Fibroblast of mammary gland (primary cell): ENCODE measurements at regions not wholly inside any gene's neighbourhood (a gene's known extent, or its start where the extent isn't known, plus 50 kb on each side); places are given as distances from the start of the nearest gene placed in this dataset.

Source experiments
- DNase-seq: peaks from one replicate; pipeline ENCODE4 v3.0.0-alpha.2; 2010; ENCODE audit warnings: low read depth
- H3K4me3 ChIP-seq: 2 replicates; pipeline ENCODE4 v1.5.1; 2011; ENCODE audit warnings: low read depth, mild to moderate bottlenecking, low read length, moderate library complexity; ENCODE audit not compliant: control insufficient read depth
- CTCF ChIP-seq: conservative IDR thresholded peaks from 2 replicates; pipeline ENCODE4 v1.5.1; 2011; ENCODE audit warnings: low read depth, low read length, inconsistent platforms; ENCODE audit not compliant: control insufficient read depth, insufficient read depth

GRCh38 chr18:1496096-1496495, 591.4 kb downstream of the ADCYAP1 start:
- H3K4me3 ChIP-seq = no peak overlapping the region
- DNase-seq = no peak
- no peak for TF ChIP-seq CTCF

- no peak for DNase-seq
- H3K4me3 ChIP-seq = no peak overlapping the region
- no peak for TF ChIP-seq CTCF
Measured at GRCh38 chr18:1498216-1498615, 593.5 kb downstream of the ADCYAP1 start.

GRCh38 chr18:1499265-1499664, 594.6 kb downstream of the ADCYAP1 start:
- no peak overlapping the region for H3K4me3 ChIP-seq
- DNase-seq = no peak
- TF ChIP-seq CTCF = no peak

GRCh38 chr18:1503847-1504246, 599.2 kb downstream of the ADCYAP1 start:
- DNase-seq = no peak
- no peak for TF ChIP-seq CTCF
- no peak overlapping the region for H3K4me3 ChIP-seq

- H3K4me3 ChIP-seq = no peak overlapping the region
- no peak for DNase-seq
- TF ChIP-seq CTCF = no peak
Measured at GRCh38 chr18:1505856-1506255, 601.2 kb downstream of the ADCYAP1 start.

- TF ChIP-seq CTCF = no peak
- DNase-seq = no peak
- no peak overlapping the region for H3K4me3 ChIP-seq
Measured at GRCh38 chr18:1510542-1511179, 606.0 kb downstream of the ADCYAP1 start.
